Fibroblast of mammary gland (primary cell): ENCODE measurements at regions not wholly inside any gene's neighbourhood (a gene's known extent, or its start where the extent isn't known, plus 50 kb on each side); places are given as distances from the start of the nearest gene placed in this dataset.
A peak's percentile ranks its signal among the peaks of the same experiment; 100 is the strongest.
"Not testable (repeated sequence)": the region's sequence is repeated elsewhere in the genome, so short reads cannot be mapped to it uniquely, and the experiment has no call there.

Source experiments
- DNase-seq: peaks from one replicate; pipeline ENCODE4 v3.0.0-alpha.2; 2010; ENCODE audit warnings: low read depth
- H3K4me3 ChIP-seq: 2 replicates; pipeline ENCODE4 v1.5.1; 2011; ENCODE audit warnings: low read depth, mild to moderate bottlenecking, low read length, moderate library complexity; ENCODE audit not compliant: control insufficient read depth
- CTCF ChIP-seq: conservative IDR thresholded peaks from 2 replicates; pipeline ENCODE4 v1.5.1; 2011; ENCODE audit warnings: low read depth, low read length, inconsistent platforms; ENCODE audit not compliant: control insufficient read depth, insufficient read depth

GRCh38 chr9:108259917-108260675 lies 595.7 kb downstream of the ACTL7B start:
- TF ChIP-seq CTCF: no peak
- DNase-seq: peak; percentile 11
- no peak overlapping the region for H3K4me3 ChIP-seq

- DNase-seq: no peak
- TF ChIP-seq CTCF: no peak
- H3K4me3 ChIP-seq: no peak overlapping the region
These were observed 597.1 kb downstream of the ACTL7B start for GRCh38 chr9:108258640-108259039.

- no peak overlapping the region for H3K4me3 ChIP-seq
- no peak for TF ChIP-seq CTCF
- no peak for DNase-seq
These were observed 598.4 kb downstream of the ACTL7B start for GRCh38 chr9:108257382-108257781.

GRCh38 chr9:108254236-108254635 lies 601.5 kb downstream of the ACTL7B start:
- TF ChIP-seq CTCF: no peak
- DNase-seq: peak; percentile 85
- no peak overlapping the region for H3K4me3 ChIP-seq

- not testable (repeated sequence) for H3K4me3 ChIP-seq, DNase-seq
These were observed 608.4 kb downstream of the ACTL7B start for GRCh38 chr9:108247391-108247790.

GRCh38 chr9:108245901-108246300 lies 609.9 kb downstream of the ACTL7B start:
- TF ChIP-seq CTCF: no peak
- no peak overlapping the region for H3K4me3 ChIP-seq
- no peak for DNase-seq

- no peak overlapping the region for H3K4me3 ChIP-seq
- DNase-seq: no peak
- TF ChIP-seq CTCF: no peak
These were observed 610.5 kb downstream of the ACTL7B start for GRCh38 chr9:108245331-108245730.
